HUES48 (cell line): ENCODE measurements at regions not wholly inside any gene's neighbourhood (a gene's known extent, or its start where the extent isn't known, plus 50 kb on each side); places are given as distances from the start of the nearest gene placed in this dataset.

Source experiments
- H3K27ac ChIP-seq: one replicate; pipeline ENCODE4 v1.7.0; 2013; ENCODE audit warnings: low read depth, low read length, inconsistent platforms
- H3K27me3 ChIP-seq: 2 replicates; pipeline ENCODE4 v1.6.1; 2013; ENCODE audit warnings: mild to moderate bottlenecking, low read length; ENCODE audit not compliant: control insufficient read depth, insufficient read depth
- H3K36me3 ChIP-seq: 2 replicates; pipeline ENCODE4 v1.6.1; 2013; ENCODE audit warnings: low read length; ENCODE audit not compliant: control insufficient read depth, insufficient read depth
- H3K4me1 ChIP-seq: 2 replicates; pipeline ENCODE4 v1.6.1; 2013; ENCODE audit warnings: mild to moderate bottlenecking, low read length; ENCODE audit not compliant: control insufficient read depth, insufficient read depth
- H3K4me3 ChIP-seq: 2 replicates; pipeline ENCODE4 v1.5.1; 2013; ENCODE audit warnings: mild to moderate bottlenecking, low read depth, low read length
- H3K9ac ChIP-seq: 2 replicates; pipeline ENCODE4 v1.6.1; 2013; ENCODE audit warnings: mild to moderate bottlenecking, low read depth, low read length, moderate library complexity
- H3K9me3 ChIP-seq: 2 replicates; pipeline ENCODE4 v1.6.1; 2013; ENCODE audit warnings: low read length; ENCODE audit not compliant: control insufficient read depth, insufficient read depth

GRCh38 chr6:6860863-6861262, 246.9 kb upstream of the RREB1 start:
- Histone ChIP-seq H3K9ac (no peak overlapping the region), H3K4me1 (peaks cover 13% of the 10 kb centered on the region), H3K36me3 (no peaks in the 10 kb centered on the region), H3K27ac (no peak overlapping the region), H3K9me3 (no peaks in the 10 kb centered on the region), H3K27me3 (no peaks in the 10 kb centered on the region), H3K4me3 (no peak overlapping the region)

GRCh38 chr6:6861351-6861894, 246.3 kb upstream of the RREB1 start:
- Histone ChIP-seq H3K9me3 (no peaks in the 10 kb centered on the region), H3K27ac (no peak overlapping the region), H3K36me3 (no peaks in the 10 kb centered on the region), H3K4me1 (peaks cover 12% of the 10 kb centered on the region), H3K9ac (no peak overlapping the region), H3K27me3 (no peaks in the 10 kb centered on the region), H3K4me3 (no peak overlapping the region)

GRCh38 chr6:6861995-6862394, 245.8 kb upstream of the RREB1 start:
- H3K9ac ChIP-seq, result no peak overlapping the region
- no peaks in the 10 kb centered on the region for H3K36me3 ChIP-seq
- peaks cover 6% of the 10 kb centered on the region for H3K4me1 ChIP-seq
- no peaks in the 10 kb centered on the region for H3K9me3 ChIP-seq
- no peaks in the 10 kb centered on the region for H3K27me3 ChIP-seq
- no peak overlapping the region for H3K27ac ChIP-seq
- H3K4me3 ChIP-seq, result no peak overlapping the region

- H3K9me3 ChIP-seq, result no peaks in the 10 kb centered on the region
- H3K4me1 ChIP-seq, result no peaks in the 10 kb centered on the region
- no peaks in the 10 kb centered on the region for H3K36me3 ChIP-seq
- H3K4me3 ChIP-seq, result no peak overlapping the region
- no peaks in the 10 kb centered on the region for H3K27me3 ChIP-seq
- no peak overlapping the region for H3K9ac ChIP-seq
- no peak overlapping the region for H3K27ac ChIP-seq
Observed at GRCh38 chr6:6863970-6864639, 243.7 kb upstream of the RREB1 start.

- H3K9ac ChIP-seq, result no peak overlapping the region
- H3K27me3 ChIP-seq, result no peaks in the 10 kb centered on the region
- no peaks in the 10 kb centered on the region for H3K4me1 ChIP-seq
- H3K27ac ChIP-seq, result no peak overlapping the region
- no peaks in the 10 kb centered on the region for H3K36me3 ChIP-seq
- no peaks in the 10 kb centered on the region for H3K9me3 ChIP-seq
- no peak overlapping the region for H3K4me3 ChIP-seq
Observed at GRCh38 chr6:6865611-6866010, 242.2 kb upstream of the RREB1 start.

- H3K4me1 ChIP-seq, result no peaks in the 10 kb centered on the region
Observed at GRCh38 chr6:6866656-6867403, 240.9 kb upstream of the RREB1 start.

GRCh38 chr6:6867404-6867799, 240.4 kb upstream of the RREB1 start:
- H3K27ac ChIP-seq, result no peak overlapping the region
- no peak overlapping the region for H3K9ac ChIP-seq
- no peak overlapping the region for H3K4me3 ChIP-seq
- H3K4me1 ChIP-seq, result peaks cover under 1% of the 10 kb centered on the region
- H3K27me3 ChIP-seq, result no peaks in the 10 kb centered on the region
- no peaks in the 10 kb centered on the region for H3K9me3 ChIP-seq
- no peaks in the 10 kb centered on the region for H3K36me3 ChIP-seq

More at GRCh38 chr6:6866656-6867403, 240.9 kb upstream of the RREB1 start:
- no peaks in the 10 kb centered on the region for H3K27me3 ChIP-seq
- H3K27ac ChIP-seq, result no peak overlapping the region
- H3K4me3 ChIP-seq, result no peak overlapping the region
- no peaks in the 10 kb centered on the region for H3K9me3 ChIP-seq
- H3K36me3 ChIP-seq, result no peaks in the 10 kb centered on the region
- no peak overlapping the region for H3K9ac ChIP-seq

- Histone ChIP-seq H3K4me3 (no peak overlapping the region), H3K27ac (no peak overlapping the region), H3K27me3 (no peaks in the 10 kb centered on the region), H3K4me1 (peaks cover 11% of the 10 kb centered on the region), H3K9ac (no peak overlapping the region), H3K9me3 (no peaks in the 10 kb centered on the region), H3K36me3 (no peaks in the 10 kb centered on the region)
Observed at GRCh38 chr6:6869094-6869493, 238.7 kb upstream of the RREB1 start.

GRCh38 chr6:6870921-6871320, 236.8 kb upstream of the RREB1 start:
- Histone ChIP-seq H3K4me3 (no peak overlapping the region), H3K27me3 (no peaks in the 10 kb centered on the region), H3K9ac (no peak overlapping the region), H3K4me1 (peaks cover 11% of the 10 kb centered on the region), H3K36me3 (no peaks in the 10 kb centered on the region), H3K9me3 (no peaks in the 10 kb centered on the region), H3K27ac (no peak overlapping the region)

GRCh38 chr6:6872459-6873344, 235.1 kb upstream of the RREB1 start:
- Histone ChIP-seq H3K27me3 (no peaks in the 10 kb centered on the region), H3K27ac (peak overlapping the region; percentile 0), H3K36me3 (no peaks in the 10 kb centered on the region), H3K9me3 (no peaks in the 10 kb centered on the region), H3K4me3 (no peak overlapping the region), H3K9ac (no peak overlapping the region), H3K4me1 (peaks cover 11% of the 10 kb centered on the region)
